GM21423 (cell line): ENCODE measurements at regions not wholly inside any gene's neighbourhood (a gene's known extent, or its start where the extent isn't known, plus 50 kb on each side); places are given as distances from the start of the nearest gene placed in this dataset.
A peak's percentile ranks its signal among the peaks of the same experiment; 100 is the strongest.
"Not testable (repeated sequence)": the region's sequence is repeated elsewhere in the genome, so short reads cannot be mapped to it uniquely, and the experiment has no call there.

ENCODE experiments used
- ATAC-seq: cut with Tn5 transposase; IDR thresholded peaks from one replicate; pipeline ENCODE4 v1.9.1; 2021; ENCODE audit warnings: mild to moderate bottlenecking, moderate library complexity; ENCODE audit not compliant: unreplicated experiment

- ATAC-seq: not testable (repeated sequence)
Observed at GRCh38 chr6:120931520-120932180, 402.6 kb downstream of the TBC1D32 start.

- ATAC-seq: not testable (repeated sequence)
Observed at GRCh38 chr6:120930500-120930899, 403.8 kb downstream of the TBC1D32 start.

GRCh38 chr6:120924214-120924613, 410.1 kb downstream of the TBC1D32 start:
- no peak for ATAC-seq

GRCh38 chr6:120918137-120918536, 416.1 kb downstream of the TBC1D32 start:
- no peak for ATAC-seq

GRCh38 chr6:120916844-120917243, 417.4 kb downstream of the TBC1D32 start:
- ATAC-seq: no peak

- ATAC-seq: no peak
Observed at GRCh38 chr6:120913486-120913885, 420.8 kb downstream of the TBC1D32 start.

- no peak for ATAC-seq
Observed at GRCh38 chr6:120908767-120909166, 425.5 kb downstream of the TBC1D32 start.

GRCh38 chr6:120903836-120904235, 430.4 kb downstream of the TBC1D32 start:
- ATAC-seq: no peak

- no peak for ATAC-seq
Observed at GRCh38 chr6:120899932-120900331, 434.3 kb downstream of the TBC1D32 start.

GRCh38 chr6:120894077-120894476, 440.2 kb downstream of the TBC1D32 start:
- ATAC-seq: peak; percentile 84

- ATAC-seq: no peak
Observed at GRCh38 chr6:120876931-120877330, 457.3 kb downstream of the TBC1D32 start.

GRCh38 chr6:120876424-120876823, 457.9 kb downstream of the TBC1D32 start:
- ATAC-seq: peak; percentile 61

GRCh38 chr6:120875900-120876299, 458.4 kb downstream of the TBC1D32 start:
- ATAC-seq: peak; percentile 44

- ATAC-seq: no peak
Observed at GRCh38 chr6:120874422-120874821, 459.9 kb downstream of the TBC1D32 start.

- no peak for ATAC-seq
Observed at GRCh38 chr6:120873125-120873865, 461.0 kb downstream of the TBC1D32 start.

- ATAC-seq: no peak
Observed at GRCh38 chr6:120872262-120872578, 462.1 kb downstream of the TBC1D32 start.

- ATAC-seq: no peak
Observed at GRCh38 chr6:120871416-120872261, 462.6 kb downstream of the TBC1D32 start.

GRCh38 chr6:120869397-120869796, 464.9 kb downstream of the TBC1D32 start:
- ATAC-seq: no peak

GRCh38 chr6:120857422-120857821, 476.9 kb downstream of the TBC1D32 start:
- ATAC-seq: no peak

- no peak for ATAC-seq
Observed at GRCh38 chr6:120854583-120854982, 479.7 kb downstream of the TBC1D32 start.

- no peak for ATAC-seq
Observed at GRCh38 chr6:120853489-120853888, 480.8 kb downstream of the TBC1D32 start.
